Stimulated activated CD4-positive, alpha-beta T cell treated with anti-CD3 and anti-CD28 coated beads, TNF-alpha, amount 100 ng/mL, for 24 hours (primary cell): ENCODE measurements at regions not wholly inside any gene's neighbourhood (a gene's known extent, or its start where the extent isn't known, plus 50 kb on each side); places are given as distances from the start of the nearest gene placed in this dataset.

ENCODE experiments used
- DNase-seq, 3 experiments: peaks; one replicate each; pipeline ENCODE4 v3.0.0-alpha.2; 2020; ENCODE audit warnings: low read depth in 3 of 3

GRCh38 chr5:141747152-141748141 is 65.4 kb upstream of the ARAP3 start:
- no peak for DNase-seq

GRCh38 chr5:141746395-141746794 is 64.4 kb upstream of the ARAP3 start:
- no peak for DNase-seq

- DNase-seq, result no peak
Measured at GRCh38 chr5:141745390-141745789, 63.4 kb upstream of the ARAP3 start.

- no peak for DNase-seq
Measured at GRCh38 chr5:141743866-141744272, 61.8 kb upstream of the ARAP3 start.

- no peak for DNase-seq
Measured at GRCh38 chr5:141742866-141743851, 61.1 kb upstream of the ARAP3 start.

- no peak for DNase-seq
Measured at GRCh38 chr5:141742144-141742543, 60.1 kb upstream of the ARAP3 start.

- DNase-seq, result no peak
Measured at GRCh38 chr5:141740885-141741284, 58.9 kb upstream of the ARAP3 start.

- DNase-seq, result no peak
Measured at GRCh38 chr5:141737535-141737934, 55.5 kb upstream of the ARAP3 start.

GRCh38 chr5:141735823-141736222 is 53.8 kb upstream of the ARAP3 start:
- no peak for DNase-seq

- peak in 1 of 3 experiments; percentile 18 for DNase-seq
Measured at GRCh38 chr5:141734501-141735229, 52.6 kb upstream of the ARAP3 start.

GRCh38 chr5:141733198-141733597 is 51.2 kb upstream of the ARAP3 start:
- DNase-seq, result no peak

GRCh38 chr5:141732417-141732816 is 50.4 kb upstream of the ARAP3 start:
- DNase-seq, result no peak
